OCI-LY1 (cell line): ENCODE measurements at regions not wholly inside any gene's neighbourhood (a gene's known extent, or its start where the extent isn't known, plus 50 kb on each side); places are given as distances from the start of the nearest gene placed in this dataset.

Source experiments
- H2AFZ ChIP-seq: fragments of 200-600 bp; sonication (generic), shearing (Covaris generic); 2 replicates; pipeline ENCODE4 v1.6.0; 2014; ENCODE audit warnings: antibody characterized with exemption, mild to moderate bottlenecking, low read length
- H3F3A ChIP-seq: fragments of 200-600 bp; sonication (generic), shearing (Covaris generic); 2 replicates; pipeline ENCODE4 v1.6.0; 2014; ENCODE audit warnings: mild to moderate bottlenecking, antibody characterized with exemption, low read length, moderate library complexity; ENCODE audit not compliant: insufficient read depth
- H3K27ac ChIP-seq: fragments of 200-600 bp; sonication (generic); 2 replicates; pipeline ENCODE4 v1.5.1; 2014; ENCODE audit warnings: low read length, mixed run types, mild to moderate bottlenecking, low read depth; ENCODE audit not compliant: poor library complexity, severe bottlenecking
- H3K27me3 ChIP-seq: fragments of 200-600 bp; sonication (generic); 2 replicates; pipeline ENCODE4 v1.6.0; 2014; ENCODE audit warnings: antibody characterized with exemption, mild to moderate bottlenecking, low read length, moderate library complexity; ENCODE audit not compliant: insufficient read depth
- H3K36me3 ChIP-seq: fragments of 200-600 bp; sonication (generic); 2 replicates; pipeline ENCODE4 v1.6.1; 2014; ENCODE audit warnings: mild to moderate bottlenecking, antibody characterized with exemption, low read length, moderate library complexity, mixed read lengths; ENCODE audit not compliant: insufficient read depth
- H3K4me1 ChIP-seq: fragments of 200-600 bp; sonication (generic); 2 replicates; pipeline ENCODE4 v1.5.1; 2014; ENCODE audit warnings: mild to moderate bottlenecking, low read length, moderate library complexity; ENCODE audit not compliant: insufficient read depth, severe bottlenecking
- H3K4me2 ChIP-seq: fragments of 200-600 bp; sonication (generic), shearing (Covaris generic); 2 replicates; pipeline ENCODE4 v1.6.1; 2014; ENCODE audit warnings: low read length
- H3K4me3 ChIP-seq: fragments of 200-600 bp; sonication (generic); 2 replicates; pipeline ENCODE4 v1.5.1; 2014; ENCODE audit warnings: low read length, low read depth, mild to moderate bottlenecking, mixed read lengths; ENCODE audit not compliant: poor library complexity, severe bottlenecking
- H3K79me2 ChIP-seq: fragments of 200-600 bp; shearing (Covaris generic); 2 replicates; pipeline ENCODE4 v1.6.1; 2016; ENCODE audit warnings: mixed run types, low read length, mixed read lengths; ENCODE audit not compliant: insufficient read depth
- H3K9ac ChIP-seq: fragments of 200-600 bp; sonication (generic), shearing (Covaris generic); 2 replicates; pipeline ENCODE4 v1.6.1; 2014; ENCODE audit warnings: mild to moderate bottlenecking, low read length, mixed read lengths
- H3K9me2 ChIP-seq: fragments of 200-600 bp; sonication (generic), shearing (Covaris generic); 2 replicates; pipeline ENCODE4 v1.6.1; 2014; ENCODE audit warnings: low read depth, mild to moderate bottlenecking, low read length, mixed read lengths
- H3K9me3 ChIP-seq: fragments of 200-600 bp; shearing (Covaris generic); 2 replicates; pipeline ENCODE4 v1.6.1; 2014; ENCODE audit warnings: low read length, mixed read lengths
- H4K20me1 ChIP-seq: fragments of 200-600 bp; sonication (generic), shearing (Covaris generic); 2 replicates; pipeline ENCODE4 v1.6.0; 2016; ENCODE audit warnings: mild to moderate bottlenecking, low read length; ENCODE audit not compliant: insufficient read depth
- CTCF ChIP-seq: fragments of 200-600 bp; sonication (generic), shearing (Covaris generic); IDR thresholded peaks from 2 replicates; pipeline ENCODE4 v1.5.1; 2017; ENCODE audit warnings: mild to moderate bottlenecking, antibody characterized with exemption, low read length, moderate library complexity, mixed read lengths
- EZH2 ChIP-seq: fragments of 200-600 bp; sonication (generic), shearing (Covaris generic); IDR thresholded peaks from 2 replicates; pipeline ENCODE4 v1.8.0; 2017; ENCODE audit warnings: borderline replicate concordance, mixed run types, mild to moderate bottlenecking, antibody characterized with exemption, low read length, moderate library complexity, mixed read lengths

DNA sequence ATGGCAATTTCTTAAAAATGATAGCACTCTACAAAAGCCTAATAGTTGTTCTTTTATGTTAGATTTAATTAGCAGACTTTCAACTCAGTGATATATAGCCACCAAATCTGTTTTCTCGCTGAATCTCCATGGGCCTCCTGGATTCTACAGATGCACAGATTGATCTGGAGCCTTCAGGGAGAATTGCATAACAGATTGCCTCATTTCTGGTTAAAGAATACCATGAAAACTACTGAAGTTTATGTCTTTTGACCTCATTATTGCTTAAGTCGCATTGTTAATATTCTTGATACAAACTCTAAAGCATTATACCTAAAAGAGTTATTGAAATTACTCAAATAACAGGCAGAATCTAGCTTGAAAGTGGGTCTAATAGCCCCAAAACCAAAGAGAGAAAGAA lies 53.7 kb upstream of the PRR20A start:
- Histone ChIP-seq H3K4me3 (no peak overlapping the region), H3K9ac (no peak overlapping the region), H3K4me2 (no peak overlapping the region), H3K27me3 (no peaks in the 10 kb centered on the region), H3F3A (peaks cover 3% of the 10 kb centered on the region; the same call in 1 of the 2 replicates), H2AFZ (no peak overlapping the region), H4K20me1 (no peaks in the 10 kb centered on the region), H3K4me1 (no peaks in the 10 kb centered on the region), H3K27ac (no peak overlapping the region), H3K36me3 (no peaks in the 10 kb centered on the region), H3K79me2 (no peaks in the 10 kb centered on the region), H3K9me2 (no peaks in the 10 kb centered on the region), H3K9me3 (no peaks in the 10 kb centered on the region)
- no peak for TF ChIP-seq CTCF
- no peak for TF ChIP-seq EZH2
